Fibroblast of lung (primary cell): ENCODE measurements at regions not wholly inside any gene's neighbourhood (a gene's known extent, or its start where the extent isn't known, plus 50 kb on each side); places are given as distances from the start of the nearest gene placed in this dataset.

Experiments
- CTCF ChIP-seq, 2 donors: IDR thresholded peaks in 1 of 2; conservative IDR thresholded peaks in 1 of 2; 1 replicate in 1 of 2; 2 replicates in 1 of 2; pipeline ENCODE4 v1.5.1; 2011 to 2012; ENCODE audit warnings: low read length in 2 of 2, control low read depth in 1 of 2, inconsistent platforms in 1 of 2, low read depth in 1 of 2, mild to moderate bottlenecking in 1 of 2
- EZH2 ChIP-seq: IDR thresholded peaks from 2 replicates; pipeline ENCODE4 v1.5.1; 2012; ENCODE audit warnings: low read length, control low read depth, mild to moderate bottlenecking; ENCODE audit errors: missing control alignments

- TF ChIP-seq CTCF (conservative IDR thresholded peaks at IDR 0.05 in 1 of 2, IDR thresholded peaks at IDR 0.05 in 1 of 2; ENCODE audit: low read depth in 1 of 2, low read length in 2 of 2) (no peak), EZH2 (no peak)
Measured at GRCh38 chr2:180828756-180829155, 151.6 kb upstream of the UBE2E3 start.
